Right renal cortex interstitium (tissue), 3 donors: ENCODE measurements at regions not wholly inside any gene's neighbourhood (a gene's known extent, or its start where the extent isn't known, plus 50 kb on each side); places are given as distances from the start of the nearest gene placed in this dataset.

Source experiments
- DNase-seq, 3 donors: peaks; one replicate each; pipeline ENCODE4 v3.0.0-alpha.2; 2013; ENCODE audit warnings: low read depth in 3 of 3, low spot score in 2 of 3

DNA sequence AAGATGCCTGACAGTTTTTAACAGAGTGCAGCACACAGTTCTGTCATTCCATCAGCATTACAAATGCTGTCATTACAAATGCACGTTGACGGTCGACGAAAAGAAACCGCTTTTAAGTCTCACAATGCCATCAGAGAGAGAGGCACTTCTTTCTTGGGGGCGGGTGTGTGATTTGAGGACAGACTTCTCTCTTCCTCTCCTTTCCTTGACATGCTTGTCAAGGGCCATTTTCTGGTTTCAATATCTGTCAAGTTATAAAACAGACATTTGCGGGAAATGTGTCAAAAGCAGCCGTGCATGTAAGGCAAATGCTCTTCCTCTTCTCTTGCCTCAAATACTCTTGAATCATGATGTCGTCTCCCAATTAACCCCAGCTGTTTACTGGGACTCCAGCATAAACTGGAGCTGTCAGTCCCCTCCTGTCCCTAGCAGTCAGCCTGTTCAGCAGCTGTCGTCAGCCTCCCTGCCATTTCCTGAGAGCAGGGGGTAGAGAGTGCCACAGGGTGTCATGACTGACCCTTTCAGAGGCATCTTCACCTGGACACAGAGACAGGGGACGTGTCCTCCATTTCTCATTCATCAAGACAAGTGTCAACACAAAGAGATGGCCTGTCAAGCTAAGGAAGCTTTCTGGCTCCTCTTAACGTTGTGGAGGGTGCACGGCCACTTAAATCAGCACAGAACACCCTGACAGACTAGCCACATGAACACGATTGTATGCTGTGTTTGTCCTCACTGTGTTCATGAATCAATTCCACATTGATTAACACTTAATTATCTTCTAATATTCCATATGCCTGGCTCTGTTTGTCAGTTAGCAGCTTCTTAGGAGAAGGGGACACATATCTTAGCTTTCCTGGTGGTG lies 305.4 kb upstream of the RAB6C start:
- DNase-seq = no peak

DNA sequence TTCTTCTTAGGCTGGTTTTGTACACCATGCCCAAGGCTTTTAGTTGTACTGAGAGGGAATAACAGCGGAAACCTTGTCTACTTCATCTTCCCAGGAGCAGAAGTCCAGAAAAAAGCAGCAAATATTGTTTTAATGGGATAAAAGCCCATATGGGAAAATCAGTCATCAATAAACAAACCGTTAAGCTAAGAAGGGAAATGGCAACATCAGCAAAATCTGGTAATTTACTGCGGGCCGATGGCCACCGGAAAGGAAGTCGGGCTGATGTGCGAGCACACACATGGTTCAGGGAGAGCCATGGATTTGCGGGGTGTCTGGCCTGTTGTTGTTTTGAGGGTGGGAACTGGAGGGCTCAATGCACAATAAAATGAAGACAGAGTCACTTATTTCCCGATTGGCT lies 300.7 kb upstream of the RAB6C start:
- no peak for DNase-seq

- DNase-seq = no peak
Measured at GRCh38 chr2:129681788-129682187, 297.7 kb upstream of the RAB6C start.

GRCh38 chr2:129689653-129690448 lies 289.6 kb upstream of the RAB6C start:
- DNase-seq = no peak

- no peak for DNase-seq
Measured at GRCh38 chr2:129695496-129695895, 284.0 kb upstream of the RAB6C start.

- DNase-seq = no peak
Measured at GRCh38 chr2:129698593-129698992, 280.9 kb upstream of the RAB6C start.

- DNase-seq = no peak
Measured at GRCh38 chr2:129699781-129700573, 279.5 kb upstream of the RAB6C start.

DNA sequence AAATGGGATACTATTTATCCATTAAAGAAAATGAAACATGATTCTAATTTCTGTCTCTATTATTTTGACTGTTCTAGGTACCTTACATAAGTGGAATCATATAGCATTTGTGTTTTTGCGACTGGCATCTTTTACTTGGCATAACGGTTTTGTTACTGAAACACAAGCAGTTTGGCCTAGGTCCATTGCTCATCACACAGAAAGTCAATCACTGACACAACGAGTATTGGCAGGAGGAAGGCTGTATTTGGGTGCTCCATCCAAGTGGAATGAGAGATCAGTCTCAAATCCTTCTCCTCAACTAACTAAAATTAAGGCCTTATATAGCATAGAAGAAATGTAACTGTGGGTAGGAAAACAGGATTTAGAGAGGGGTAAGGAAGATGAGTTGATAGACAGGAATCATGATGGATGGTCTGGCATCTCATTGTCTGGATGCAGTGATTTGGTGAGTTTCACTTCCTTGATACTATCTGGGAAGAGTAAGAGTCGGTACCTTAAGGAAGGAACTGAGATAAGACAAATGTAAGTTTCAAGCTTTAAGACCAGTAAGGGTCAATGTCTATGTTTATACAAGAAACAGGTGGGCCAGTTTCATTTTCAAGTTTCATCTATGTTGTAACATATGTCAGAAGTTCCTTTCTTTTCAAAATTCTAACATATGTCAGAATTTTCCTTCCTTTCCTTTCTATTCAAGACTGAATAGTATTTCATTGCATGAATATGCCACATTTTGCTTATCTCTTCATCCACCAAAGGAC lies 276.9 kb upstream of the RAB6C start:
- DNase-seq = no peak

DNA sequence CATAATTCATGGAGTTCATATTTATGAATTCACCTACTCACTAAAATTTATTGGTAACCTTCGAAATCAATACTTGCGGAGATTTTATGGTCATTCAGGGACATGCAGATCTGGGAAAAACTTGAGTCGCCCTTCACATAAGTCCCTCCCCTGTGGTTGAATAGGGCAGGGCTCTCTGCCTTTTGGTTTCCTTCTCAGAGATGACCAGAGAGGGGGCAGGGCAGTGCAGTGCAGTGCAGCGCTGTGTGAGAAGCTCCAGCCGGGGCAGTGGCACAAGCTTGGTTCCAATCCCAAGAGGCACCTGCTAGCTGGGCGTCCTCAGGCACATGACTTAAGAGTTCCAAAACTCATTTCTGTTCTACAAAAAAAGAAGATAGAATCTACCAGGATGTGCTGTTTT lies 274.4 kb upstream of the RAB6C start:
- DNase-seq = no peak

DNA sequence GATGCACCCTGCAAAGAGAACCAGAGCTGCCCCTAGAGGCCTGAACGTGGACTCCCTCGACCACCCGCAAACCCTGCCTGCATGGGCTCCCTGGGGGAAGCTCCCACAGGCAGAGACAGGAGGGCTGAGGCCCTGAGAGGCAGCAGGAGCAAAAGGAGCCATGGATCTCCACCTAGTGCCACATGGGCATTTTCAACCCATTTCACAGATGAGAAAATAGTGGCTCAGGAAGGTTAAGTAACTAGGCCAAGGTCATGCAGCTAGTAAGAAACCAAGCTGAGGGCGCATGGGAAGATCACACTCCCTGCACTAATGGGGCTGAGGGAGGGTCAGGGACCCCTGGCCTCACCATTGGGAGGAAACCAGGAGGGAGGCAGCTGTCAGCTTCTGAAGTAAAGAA lies 271.7 kb upstream of the RAB6C start:
- DNase-seq = no peak

DNA sequence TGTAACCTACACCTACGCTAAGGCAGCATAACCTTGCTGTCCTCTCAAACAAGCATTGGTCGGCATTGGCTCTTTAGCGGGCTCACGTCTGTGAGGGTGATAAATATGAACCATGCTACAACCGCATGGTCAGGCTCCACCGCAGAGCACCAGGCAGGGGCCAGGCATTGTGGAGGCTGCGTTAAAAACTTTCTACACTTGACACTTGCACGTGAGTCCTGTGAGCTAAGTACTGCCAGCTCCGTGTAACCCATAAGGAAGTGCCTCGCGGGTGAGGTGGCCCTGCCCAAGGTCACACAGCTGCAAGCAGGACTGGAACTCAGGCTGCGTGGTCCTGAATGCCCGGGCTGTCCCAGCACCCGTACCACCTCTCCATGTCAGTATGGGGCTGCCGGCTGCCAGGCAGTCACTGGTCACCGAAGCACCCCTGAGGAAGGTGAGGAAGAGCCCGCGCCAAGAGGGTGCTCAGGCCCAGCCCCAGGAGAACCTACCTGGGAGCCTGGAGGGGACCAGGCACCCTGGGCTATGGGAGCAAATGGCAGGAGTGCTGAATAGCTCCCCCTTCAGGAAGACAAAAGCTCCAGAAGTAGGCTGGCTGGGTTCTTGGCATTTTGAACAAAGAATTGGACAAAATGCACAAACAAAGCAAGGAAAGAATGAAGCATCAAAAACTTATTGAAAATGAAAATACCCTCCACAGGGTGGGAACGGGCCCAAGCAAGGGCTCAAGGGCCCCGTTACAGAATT lies 271.1 kb upstream of the RAB6C start:
- DNase-seq = no peak

DNA sequence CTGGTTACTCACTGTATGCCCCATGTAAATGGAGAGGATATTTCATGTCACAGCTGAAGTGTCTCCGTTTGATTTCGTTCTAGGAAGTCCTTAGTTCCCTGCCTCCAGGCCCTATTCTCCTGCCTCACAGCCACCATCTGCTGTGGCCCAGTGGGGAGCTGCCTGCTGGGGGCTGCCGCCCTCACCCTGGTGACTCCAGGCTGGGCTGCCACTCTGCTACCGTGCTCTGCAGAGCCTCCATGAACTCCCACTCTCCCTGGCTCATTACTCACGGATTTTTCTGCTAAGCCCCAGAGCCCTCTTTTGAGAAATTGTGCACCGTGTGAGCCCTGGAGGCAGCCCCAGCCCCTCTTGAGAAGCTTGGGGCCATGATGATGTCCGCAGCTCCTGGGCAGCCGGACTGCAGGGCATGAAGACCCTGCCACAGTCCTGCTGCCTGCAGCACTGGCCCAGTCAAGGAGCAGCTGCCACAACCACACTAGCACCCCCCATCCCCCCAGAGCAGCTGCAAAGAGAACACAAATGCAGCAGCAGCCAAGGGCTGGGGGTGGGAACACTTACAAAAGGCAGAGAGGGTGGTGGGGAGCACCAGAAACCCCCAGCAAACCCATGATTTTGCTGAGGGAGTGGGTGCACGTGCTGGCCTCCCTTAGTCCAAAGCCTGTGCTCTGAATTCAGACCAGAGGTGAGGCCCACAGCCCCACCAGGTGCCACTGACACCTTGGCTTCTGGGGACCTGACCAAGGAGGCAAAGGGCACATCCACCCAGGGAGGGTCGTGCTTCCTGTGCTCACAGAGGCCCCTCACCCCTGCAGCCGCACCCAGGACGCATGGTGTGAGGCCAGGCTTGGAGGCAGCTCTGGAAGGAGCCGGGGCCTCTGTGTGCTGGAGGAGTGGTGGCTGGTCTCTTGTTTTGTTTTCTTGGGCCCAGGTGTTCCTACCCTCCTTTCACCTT lies 270.2 kb upstream of the RAB6C start:
- no peak for DNase-seq

GRCh38 chr2:129709956-129710598 lies 269.4 kb upstream of the RAB6C start:
- no peak for DNase-seq

DNA sequence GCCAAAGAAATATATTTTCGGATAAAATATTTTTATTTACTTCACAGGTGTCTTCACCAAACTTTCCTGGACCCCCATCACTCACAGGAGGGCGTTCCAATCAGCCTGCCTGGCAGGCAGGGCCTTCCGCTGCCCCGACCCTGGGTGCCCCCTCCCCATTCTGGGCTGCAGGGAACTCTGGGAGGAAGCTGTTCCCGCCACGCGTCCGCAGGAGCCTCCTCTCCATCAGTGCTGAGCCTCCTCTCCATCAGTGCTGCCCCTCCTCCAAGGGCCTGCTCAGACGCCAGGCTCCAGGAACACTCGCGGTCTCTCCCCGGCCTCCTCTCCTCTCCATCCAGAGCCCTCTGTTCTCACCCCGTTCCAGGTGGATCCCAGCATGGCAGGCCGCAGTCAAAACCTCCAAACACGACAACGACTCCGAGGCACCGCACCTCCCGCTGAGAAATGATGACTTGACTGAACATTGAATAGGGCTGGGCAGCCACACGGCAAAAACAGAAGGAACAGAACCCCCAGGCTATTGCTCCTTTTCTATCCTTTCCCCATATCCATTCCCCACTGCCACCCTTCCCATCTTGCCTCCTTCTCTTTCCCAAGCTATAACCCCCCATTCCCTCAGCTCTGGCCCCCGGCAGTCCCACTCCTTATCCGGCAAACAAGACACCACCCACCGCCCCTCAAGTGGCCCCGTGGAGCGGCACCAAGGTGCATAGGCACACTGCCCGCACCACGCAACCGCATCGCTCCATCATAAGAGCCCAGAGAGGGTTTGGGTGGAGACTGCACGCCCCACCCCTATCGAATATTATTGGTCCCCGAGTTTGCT lies 268.6 kb upstream of the RAB6C start:
- DNase-seq = no peak

DNA sequence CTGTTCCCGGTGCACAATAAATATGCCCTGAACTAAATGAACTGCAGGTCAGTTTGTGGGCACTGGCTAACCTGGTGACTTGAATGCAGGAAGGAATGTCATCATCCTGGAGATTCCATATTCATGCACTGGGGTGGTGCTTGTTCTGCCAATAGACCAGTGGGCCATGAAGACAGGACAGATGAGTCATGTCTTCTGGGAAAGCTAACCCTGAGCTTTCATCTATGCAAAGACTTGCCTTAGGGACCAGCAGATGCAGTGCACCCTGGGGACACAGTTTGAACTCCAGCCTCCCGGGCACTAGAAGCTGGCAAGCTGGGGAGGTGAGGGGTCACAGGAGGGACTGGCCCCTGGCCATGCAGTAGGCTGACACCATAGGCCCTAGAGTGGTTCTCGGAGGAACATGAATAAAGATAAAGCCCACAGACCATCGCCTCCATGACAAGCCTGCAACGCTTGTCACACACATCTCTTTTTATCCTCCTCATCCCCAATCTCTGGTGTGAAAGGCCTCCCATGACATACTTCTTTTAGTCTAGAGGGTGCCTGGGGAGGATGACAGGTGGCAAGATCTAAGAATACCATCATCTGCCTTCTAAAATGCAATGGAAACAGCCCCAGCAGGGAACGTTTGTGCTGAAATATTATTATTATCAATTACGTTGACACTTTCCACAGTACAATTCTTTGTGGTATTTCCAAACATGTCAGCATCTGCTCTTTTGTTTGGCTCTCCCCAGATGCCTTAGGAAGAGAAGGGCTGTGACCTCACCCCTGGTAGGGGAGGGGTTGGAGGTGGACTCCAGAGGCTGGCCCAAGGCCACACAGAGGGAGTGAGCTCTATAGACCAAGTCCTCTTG lies 267.4 kb upstream of the RAB6C start:
- no peak for DNase-seq

DNA sequence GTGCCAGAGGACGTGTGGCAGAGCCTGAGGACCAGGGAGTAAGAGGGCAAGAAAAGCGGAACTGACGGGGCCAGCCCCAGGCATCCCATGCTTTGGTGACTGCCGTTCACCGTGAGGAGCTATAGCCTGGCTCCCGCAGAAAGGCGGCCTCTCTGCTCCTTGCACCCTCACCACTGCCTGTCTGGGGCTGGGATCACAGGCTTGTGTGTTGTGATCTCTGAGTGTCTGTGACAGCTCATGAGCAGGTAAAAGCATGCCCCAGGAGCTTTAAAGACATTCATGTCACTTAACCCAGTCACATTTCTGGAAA lies 266.8 kb upstream of the RAB6C start:
- DNase-seq = no peak

DNA sequence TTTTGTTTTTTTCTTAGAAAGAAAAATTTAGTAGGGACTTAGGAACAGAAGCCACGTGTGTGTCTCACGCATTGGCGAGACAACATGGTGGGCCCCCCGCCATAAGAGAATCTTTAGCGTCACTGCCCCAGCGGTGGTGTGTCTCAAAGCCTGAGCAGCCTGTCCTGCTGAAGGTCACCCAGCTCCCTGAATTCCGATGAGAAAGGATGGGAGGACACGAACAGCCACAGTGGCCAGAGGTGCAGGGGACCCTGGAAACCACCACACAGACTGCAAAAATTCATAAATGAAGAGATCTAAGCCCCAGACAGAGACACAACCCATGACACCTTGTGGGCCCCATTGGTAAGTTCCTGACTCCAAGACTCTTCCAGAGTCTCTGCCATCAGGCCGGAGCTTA lies 266.1 kb upstream of the RAB6C start:
- DNase-seq = no peak
